MM.1S (cell line): ENCODE measurements at regions not wholly inside any gene's neighbourhood (a gene's known extent, or its start where the extent isn't known, plus 50 kb on each side); places are given as distances from the start of the nearest gene placed in this dataset.

Experiments
- EZH2phosphoT487 ChIP-seq: fragments of 300-600 bp; sonication (generic); IDR thresholded peaks from 2 replicates; pipeline ENCODE4 v1.6.1; 2018; ENCODE audit warnings: antibody characterized with exemption, low read length
- TF ChIP-seq, protein P1 (sequence below): fragments of 300-600 bp; sonication (generic); IDR thresholded peaks from 2 replicates; pipeline ENCODE4 v1.5.1; 2016; ENCODE audit warnings: antibody characterized with exemption, low read length, mixed read lengths

DNA sequence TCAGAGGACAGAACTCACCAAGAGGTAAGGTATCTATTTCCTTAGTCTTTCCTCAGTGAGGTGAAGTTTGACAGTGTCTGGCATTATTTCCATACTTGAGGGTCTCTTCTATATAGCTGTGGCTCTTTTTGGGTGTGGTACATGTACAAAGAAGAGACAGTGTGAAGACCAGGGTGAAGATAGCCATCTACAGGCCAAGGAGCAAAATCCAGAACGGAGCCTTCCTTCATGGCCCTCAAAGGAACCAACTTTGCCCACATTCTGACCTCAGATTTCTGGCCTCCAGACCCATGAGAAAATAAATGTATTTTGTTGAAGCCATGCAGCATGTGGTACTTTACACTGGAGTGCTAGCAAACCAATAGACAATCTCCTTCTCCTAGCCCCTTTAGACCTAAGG, 858.5 kb upstream of the B3GALT2 start:
- TF ChIP-seq, protein P1, sequence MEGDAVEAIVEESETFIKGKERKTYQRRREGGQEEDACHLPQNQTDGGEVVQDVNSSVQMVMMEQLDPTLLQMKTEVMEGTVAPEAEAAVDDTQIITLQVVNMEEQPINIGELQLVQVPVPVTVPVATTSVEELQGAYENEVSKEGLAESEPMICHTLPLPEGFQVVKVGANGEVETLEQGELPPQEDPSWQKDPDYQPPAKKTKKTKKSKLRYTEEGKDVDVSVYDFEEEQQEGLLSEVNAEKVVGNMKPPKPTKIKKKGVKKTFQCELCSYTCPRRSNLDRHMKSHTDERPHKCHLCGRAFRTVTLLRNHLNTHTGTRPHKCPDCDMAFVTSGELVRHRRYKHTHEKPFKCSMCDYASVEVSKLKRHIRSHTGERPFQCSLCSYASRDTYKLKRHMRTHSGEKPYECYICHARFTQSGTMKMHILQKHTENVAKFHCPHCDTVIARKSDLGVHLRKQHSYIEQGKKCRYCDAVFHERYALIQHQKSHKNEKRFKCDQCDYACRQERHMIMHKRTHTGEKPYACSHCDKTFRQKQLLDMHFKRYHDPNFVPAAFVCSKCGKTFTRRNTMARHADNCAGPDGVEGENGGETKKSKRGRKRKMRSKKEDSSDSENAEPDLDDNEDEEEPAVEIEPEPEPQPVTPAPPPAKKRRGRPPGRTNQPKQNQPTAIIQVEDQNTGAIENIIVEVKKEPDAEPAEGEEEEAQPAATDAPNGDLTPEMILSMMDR = no peak
- no peak for TF ChIP-seq EZH2phosphoT487
